GM21723 (cell line): ENCODE measurements at regions not wholly inside any gene's neighbourhood (a gene's known extent, or its start where the extent isn't known, plus 50 kb on each side); places are given as distances from the start of the nearest gene placed in this dataset.

Source experiments
- ATAC-seq: cut with Tn5 transposase; IDR thresholded peaks from one replicate; pipeline ENCODE4 v1.9.1; 2021; ENCODE audit warnings: mild to moderate bottlenecking, moderate library complexity; ENCODE audit not compliant: unreplicated experiment

DNA sequence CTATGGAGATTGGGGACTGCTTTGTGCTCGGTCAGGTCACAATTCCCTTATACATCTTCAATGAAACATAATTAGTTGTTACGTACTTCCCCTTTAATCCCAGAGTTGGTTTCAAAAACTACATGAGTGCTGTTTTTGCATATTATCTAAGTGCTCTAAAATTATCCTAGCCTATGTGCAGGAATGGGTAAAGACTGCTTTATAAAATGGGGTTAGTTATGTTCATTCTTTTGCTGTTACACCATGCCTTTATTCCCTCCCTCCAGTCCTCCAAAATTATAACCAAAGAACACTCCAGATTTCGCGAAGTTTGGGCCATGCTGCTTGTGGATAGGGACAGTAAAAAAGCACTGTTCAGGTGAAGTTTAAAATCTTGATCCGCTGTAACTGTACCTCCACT is 173.9 kb upstream of the SNX7 start:
- ATAC-seq, result no peak

GRCh38 chr1:98482611-98483010 is 178.9 kb upstream of the SNX7 start:
- no peak for ATAC-seq

- no peak for ATAC-seq
Observed at GRCh38 chr1:98480271-98480670, 181.2 kb upstream of the SNX7 start.

- ATAC-seq, result no peak
Observed at GRCh38 chr1:98478121-98478520, 183.4 kb upstream of the SNX7 start.

- ATAC-seq, result no peak
Observed at GRCh38 chr1:98472878-98473277, 188.6 kb upstream of the SNX7 start.

- ATAC-seq, result no peak
Observed at GRCh38 chr1:98471633-98472032, 189.9 kb upstream of the SNX7 start.

- ATAC-seq, result no peak
Observed at GRCh38 chr1:98468111-98468717, 193.3 kb upstream of the SNX7 start.

DNA sequence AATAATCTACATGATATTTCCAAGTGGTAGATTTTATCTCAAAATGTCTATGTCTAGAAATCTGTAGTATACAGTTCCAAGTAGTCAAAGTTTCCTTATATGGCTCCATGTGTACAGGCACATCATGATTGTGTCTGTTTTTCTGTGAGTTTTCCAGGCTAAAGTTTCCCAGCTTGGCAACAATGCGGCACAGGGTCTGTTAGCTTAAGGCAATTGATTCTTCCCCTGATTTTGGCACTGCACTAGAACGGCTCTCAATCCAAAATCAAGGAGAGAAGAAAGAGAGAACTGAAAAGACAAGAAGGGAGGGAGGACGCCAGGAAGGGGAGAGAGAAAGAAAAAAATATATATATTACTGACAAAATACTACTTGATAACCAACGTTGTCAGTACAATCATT is 193.9 kb upstream of the SNX7 start:
- ATAC-seq, result no peak

DNA sequence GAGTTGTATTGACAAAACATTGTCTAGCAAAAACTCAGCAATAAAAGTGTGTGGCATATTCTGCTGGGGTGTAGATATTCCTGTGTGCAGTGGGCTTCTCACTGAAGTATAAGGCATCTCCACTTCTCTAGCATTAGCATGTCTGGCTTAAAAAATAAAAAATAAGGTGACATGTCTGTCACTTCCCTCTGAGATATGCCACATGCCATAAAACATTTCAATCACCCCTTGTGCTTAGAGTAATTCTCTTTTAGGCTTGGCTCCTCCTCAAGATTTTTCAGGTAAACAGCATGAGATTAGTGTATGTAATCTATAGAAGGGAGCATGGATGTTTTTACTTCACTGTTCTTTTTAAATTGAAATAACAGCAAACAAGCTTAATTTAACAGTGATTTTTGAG is 194.4 kb upstream of the SNX7 start:
- ATAC-seq, result no peak

- no peak for ATAC-seq
Observed at GRCh38 chr1:98461873-98462385, 199.6 kb upstream of the SNX7 start.

GRCh38 chr1:98460136-98460535 is 201.4 kb upstream of the SNX7 start:
- ATAC-seq, result no peak

DNA sequence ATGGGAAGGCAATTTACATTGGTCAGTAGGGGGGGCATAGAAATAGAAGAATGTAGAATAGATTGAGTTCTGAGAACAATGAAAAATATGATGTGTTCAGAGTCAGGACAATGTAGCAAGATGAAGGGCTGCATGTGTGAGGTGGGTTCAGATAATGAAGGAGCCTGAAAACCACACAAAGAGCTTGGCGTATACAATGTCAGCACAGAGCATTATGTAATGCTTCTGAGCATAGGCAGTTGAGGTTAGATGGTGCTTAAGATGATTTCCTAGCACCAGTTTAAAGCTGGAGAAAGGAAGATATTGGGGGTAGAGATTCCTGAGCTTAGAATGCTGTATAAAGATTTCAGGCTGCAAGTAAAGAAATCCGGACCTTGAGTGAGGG is 202.0 kb upstream of the SNX7 start:
- no peak for ATAC-seq

GRCh38 chr1:98458511-98459485 is 202.7 kb upstream of the SNX7 start:
- no peak for ATAC-seq

GRCh38 chr1:98457248-98457647 is 204.3 kb upstream of the SNX7 start:
- ATAC-seq, result no peak

GRCh38 chr1:98454666-98455065 is 206.9 kb upstream of the SNX7 start:
- ATAC-seq, result no peak

DNA sequence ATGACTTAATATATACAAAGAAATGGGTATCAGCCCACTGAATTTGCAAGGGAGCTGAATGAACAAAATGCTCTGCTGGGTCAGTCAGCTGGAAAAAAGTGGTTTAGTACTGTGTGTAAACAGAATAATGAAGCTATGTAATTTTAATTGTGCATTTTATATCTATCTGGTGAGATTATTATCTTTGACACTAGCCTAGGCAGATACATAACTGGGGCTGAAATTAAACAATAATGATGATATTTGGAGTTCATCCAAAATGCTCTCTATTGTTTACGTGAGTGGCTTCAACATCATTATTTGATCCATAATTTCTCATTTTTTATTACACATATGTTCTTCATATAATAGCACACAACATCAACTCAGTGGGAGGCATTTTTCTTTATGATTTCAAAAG is 208.5 kb upstream of the SNX7 start:
- ATAC-seq, result no peak

DNA sequence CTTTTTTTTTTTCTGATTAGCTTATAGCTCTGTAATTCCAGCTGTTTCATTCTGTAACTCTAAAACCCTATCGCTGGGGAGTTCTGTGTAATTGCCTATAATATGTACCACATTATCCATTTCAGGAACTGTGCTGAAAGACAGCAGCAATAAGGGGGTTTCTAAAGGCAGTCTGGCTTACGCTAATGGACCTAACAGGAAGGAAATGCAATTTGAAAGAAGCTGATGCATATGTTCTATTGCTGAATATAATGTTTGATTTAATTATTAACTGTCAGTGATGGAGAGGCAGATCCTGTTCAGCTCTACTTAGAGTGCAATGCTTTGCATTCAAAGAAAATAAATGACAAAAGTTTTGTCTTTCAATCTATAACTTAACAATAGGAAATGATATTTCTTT is 209.4 kb upstream of the SNX7 start:
- ATAC-seq, result no peak

DNA sequence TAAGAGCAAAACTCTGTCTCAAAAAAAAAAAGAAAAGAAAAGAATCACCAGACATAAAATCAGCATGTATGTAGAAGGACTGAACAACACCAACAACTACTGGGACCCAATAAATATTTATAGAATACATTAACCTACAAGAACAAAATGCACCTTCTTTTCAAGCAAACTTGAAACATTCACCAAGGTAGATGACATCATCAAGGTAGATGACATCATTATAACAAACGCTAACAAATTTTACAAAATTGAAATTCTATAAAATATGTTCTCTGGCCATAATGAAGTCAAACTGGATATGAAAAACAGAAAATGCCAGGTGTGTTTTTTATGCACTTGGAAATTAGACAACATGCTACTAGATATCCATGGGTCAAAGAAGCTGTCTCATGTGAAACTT is 220.2 kb upstream of the SNX7 start:
- ATAC-seq, result no peak

DNA sequence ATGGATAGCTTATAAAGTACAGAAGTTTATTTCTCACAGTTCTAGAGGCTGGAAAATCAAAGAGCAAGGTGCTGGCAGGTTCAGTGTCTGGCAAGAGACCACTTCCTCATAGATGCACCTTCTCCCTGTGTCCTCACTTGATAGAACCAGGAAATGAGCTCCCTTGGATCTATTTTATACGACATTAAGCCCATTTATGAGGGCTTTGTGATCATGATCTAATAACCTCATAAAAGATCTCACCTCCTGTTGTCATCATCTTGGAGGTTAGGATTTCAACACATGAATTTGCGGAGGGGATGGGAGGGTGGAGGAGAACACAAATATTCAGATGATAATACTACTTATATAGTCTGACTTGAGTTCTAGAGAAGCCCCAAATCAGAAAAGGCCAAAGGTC is 222.1 kb upstream of the SNX7 start:
- ATAC-seq, result no peak

DNA sequence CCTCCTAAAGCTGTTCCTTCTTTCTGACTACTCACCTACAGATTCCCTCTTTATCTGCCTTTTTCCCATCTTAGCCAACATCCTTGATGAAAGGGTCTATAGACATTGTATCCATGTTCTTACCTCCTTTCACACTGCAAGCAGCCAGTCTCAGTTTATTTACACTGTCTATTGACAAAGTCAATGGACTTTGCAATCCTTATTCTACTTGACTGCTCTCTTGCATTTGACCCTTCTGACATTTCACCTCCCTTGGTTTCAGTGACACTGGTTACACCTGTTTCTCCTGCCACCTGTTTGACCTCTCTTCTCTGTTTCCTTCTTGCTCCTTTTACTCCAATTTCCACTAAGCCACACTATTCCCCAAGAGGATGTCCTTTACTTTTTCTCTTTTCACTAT is 224.0 kb upstream of the SNX7 start:
- ATAC-seq, result no peak

- no peak for ATAC-seq
Observed at GRCh38 chr1:98437011-98437410, 224.5 kb upstream of the SNX7 start.

DNA sequence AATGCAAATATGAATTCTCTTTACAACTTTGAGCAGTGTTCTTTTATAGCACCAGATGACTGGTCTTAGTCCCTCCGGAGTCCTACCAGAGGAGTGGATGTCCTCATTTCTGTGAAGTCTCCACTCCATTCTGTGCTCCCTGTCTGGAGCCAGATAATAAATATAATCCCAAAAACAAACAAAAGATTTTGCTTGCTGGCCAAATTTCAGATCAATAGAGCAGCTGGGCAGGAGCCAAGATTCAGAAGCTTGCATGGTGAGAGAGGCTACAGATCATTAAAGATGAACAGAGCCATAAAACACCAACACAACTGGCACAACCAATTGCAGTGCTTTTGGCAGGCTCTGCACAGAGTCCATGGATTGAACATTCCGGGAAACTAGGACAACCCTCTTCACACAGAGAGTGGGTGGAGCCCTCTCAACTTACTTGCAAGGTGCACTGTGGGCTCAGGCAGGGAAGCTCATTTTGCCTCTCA is 231.5 kb upstream of the SNX7 start:
- no peak for ATAC-seq
